ENCODE measurements at regions not wholly inside any gene's neighbourhood (a gene's known extent, or its start where the extent isn't known, plus 50 kb on each side); places are given as distances from the start of the nearest gene placed in this dataset.

GRCh38 chr5:167702014-167702413, 589.4 kb upstream of the WWC1 start:
- H3K4me3 ChIP-seq (ENCODE audit: low read depth, low read length): no peak overlapping the region
- no peak for TF ChIP-seq CTCF (IDR thresholded peaks at IDR 0.05; ENCODE audit: borderline replicate concordance, insufficient read depth, low read depth, low read length)

GRCh38 chr5:167708449-167708848, 583.0 kb upstream of the WWC1 start:
- no peak overlapping the region for H3K4me3 ChIP-seq (ENCODE audit: low read depth, low read length)
- no peak for TF ChIP-seq CTCF (IDR thresholded peaks at IDR 0.05; ENCODE audit: borderline replicate concordance, insufficient read depth, low read depth, low read length)

- TF ChIP-seq CTCF (IDR thresholded peaks at IDR 0.05; ENCODE audit: borderline replicate concordance, insufficient read depth, low read depth, low read length): no peak
- H3K4me3 ChIP-seq (ENCODE audit: low read depth, low read length): no peak overlapping the region
Observed at GRCh38 chr5:167709625-167710024, 581.8 kb upstream of the WWC1 start.

- no peak overlapping the region for H3K4me3 ChIP-seq (ENCODE audit: low read depth, low read length)
- no peak for TF ChIP-seq CTCF (IDR thresholded peaks at IDR 0.05; ENCODE audit: borderline replicate concordance, insufficient read depth, low read depth, low read length)
Observed at GRCh38 chr5:167710444-167711073, 580.9 kb upstream of the WWC1 start.

- no peak for TF ChIP-seq CTCF (IDR thresholded peaks at IDR 0.05; ENCODE audit: borderline replicate concordance, insufficient read depth, low read depth, low read length)
- no peak overlapping the region for H3K4me3 ChIP-seq (ENCODE audit: low read depth, low read length)
Observed at GRCh38 chr5:167712986-167713585, 578.4 kb upstream of the WWC1 start.

- TF ChIP-seq CTCF (IDR thresholded peaks at IDR 0.05; ENCODE audit: borderline replicate concordance, insufficient read depth, low read depth, low read length): no peak
- H3K4me3 ChIP-seq (ENCODE audit: low read depth, low read length): no peak overlapping the region
Observed at GRCh38 chr5:167713896-167714295, 577.5 kb upstream of the WWC1 start.

- no peak for TF ChIP-seq CTCF (IDR thresholded peaks at IDR 0.05; ENCODE audit: borderline replicate concordance, insufficient read depth, low read depth, low read length)
- H3K4me3 ChIP-seq (ENCODE audit: low read depth, low read length): no peak overlapping the region
Observed at GRCh38 chr5:167716126-167716775, 575.2 kb upstream of the WWC1 start.

Measured in GM12875 (cell line).